Pons (tissue), 1 donor: ENCODE measurements at regions not wholly inside any gene's neighbourhood (a gene's known extent, or its start where the extent isn't known, plus 50 kb on each side); places are given as distances from the start of the nearest gene placed in this dataset.
"Not testable (repeated sequence)": the region's sequence is repeated elsewhere in the genome, so short reads cannot be mapped to it uniquely, and the experiment has no call there.

Source experiments
- DNase-seq: peaks from one replicate; pipeline ENCODE4 v3.0.0-alpha.2; 2016; ENCODE audit warnings: low spot score

- peak; percentile 33 for DNase-seq
These were observed 177.9 kb downstream of the TLE3 start for GRCh38 chr15:69919816-69920215.

DNA sequence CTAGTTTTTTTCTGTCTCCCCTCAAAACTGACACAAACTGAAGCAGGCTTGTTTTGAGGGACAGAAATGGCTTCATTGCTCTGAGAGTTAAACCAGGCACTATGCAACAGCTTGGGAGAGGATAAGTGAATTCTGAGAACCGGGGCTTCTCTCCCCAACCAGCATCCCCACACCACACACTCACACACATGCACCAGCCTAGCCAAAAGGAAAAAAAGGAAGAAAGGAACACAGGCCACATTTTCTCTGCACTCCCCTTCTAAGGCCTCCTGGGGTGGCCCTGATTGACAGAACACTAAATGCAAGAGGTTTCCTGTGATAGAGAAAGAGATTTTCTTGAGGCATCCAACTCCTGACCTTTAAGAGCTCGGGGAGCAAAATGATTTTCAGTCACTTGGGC lies 177.5 kb downstream of the TLE3 start:
- no peak for DNase-seq

DNA sequence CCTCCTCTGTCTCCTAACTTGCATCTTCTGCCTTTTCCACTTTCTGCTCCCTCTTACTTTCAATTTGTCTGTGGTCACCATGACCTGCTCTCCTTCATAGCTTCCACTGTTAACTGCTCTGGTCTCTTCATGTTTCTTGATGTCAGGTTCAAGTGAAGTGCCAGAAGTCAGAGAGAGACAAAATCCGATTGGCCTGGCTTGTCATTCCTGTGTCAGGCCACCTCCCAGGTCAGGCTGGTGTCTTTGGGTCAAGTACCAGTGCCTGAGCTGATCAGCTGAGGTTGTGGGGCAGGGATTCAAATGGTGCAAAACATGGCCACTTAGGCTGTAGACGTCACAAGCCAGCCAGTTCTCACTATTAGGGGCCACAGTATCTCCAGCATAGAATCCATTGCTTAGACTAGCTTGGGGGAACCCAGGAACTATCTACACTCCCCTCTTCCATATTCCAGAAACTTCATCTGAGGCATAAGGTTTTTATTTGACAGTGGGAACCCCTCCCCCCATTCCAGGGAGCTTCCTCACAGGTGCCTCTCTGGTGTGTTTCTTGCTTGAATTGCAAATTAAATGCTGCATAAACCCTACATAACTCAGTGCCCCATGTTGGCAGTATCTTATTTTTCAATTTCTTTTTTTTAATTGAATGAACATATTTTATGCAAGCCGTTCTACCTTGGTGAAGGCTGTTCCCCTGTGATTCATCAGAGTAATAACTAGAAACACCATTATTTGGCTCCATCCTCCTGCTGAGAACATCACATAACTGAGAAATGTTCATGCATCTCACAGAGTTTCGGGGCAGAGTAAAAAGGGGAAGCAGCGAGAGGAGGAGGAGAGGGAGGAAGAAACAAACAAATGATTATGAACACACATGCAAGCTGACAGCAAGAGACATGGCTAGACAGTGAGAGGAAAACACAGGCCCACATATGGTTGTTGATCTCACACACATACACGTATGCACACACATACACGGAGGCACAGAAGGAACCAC lies 175.8 kb downstream of the TLE3 start:
- DNase-seq, result no peak

- DNase-seq, result no peak
These were observed 173.2 kb downstream of the TLE3 start for GRCh38 chr15:69924531-69924930.

DNA sequence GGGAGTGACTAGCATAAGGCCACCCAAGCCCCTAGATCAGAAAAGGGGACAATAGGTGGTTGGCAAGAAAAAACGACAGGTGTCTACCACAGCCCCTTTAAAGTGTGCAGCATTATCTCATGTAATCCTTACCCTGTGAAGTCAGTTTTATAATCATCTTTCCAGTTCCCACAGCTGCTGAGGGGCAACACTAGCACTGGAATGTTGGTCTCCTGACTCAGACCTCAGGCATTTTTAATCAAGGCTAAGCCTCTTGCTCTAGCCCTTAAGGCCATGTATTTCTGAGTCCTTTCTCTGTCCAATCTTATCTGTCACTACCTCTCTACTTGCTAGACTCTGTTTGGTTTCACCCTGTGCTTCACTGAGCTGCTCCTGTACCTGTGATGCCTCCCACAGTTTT lies 171.7 kb downstream of the TLE3 start:
- DNase-seq, result no peak

DNA sequence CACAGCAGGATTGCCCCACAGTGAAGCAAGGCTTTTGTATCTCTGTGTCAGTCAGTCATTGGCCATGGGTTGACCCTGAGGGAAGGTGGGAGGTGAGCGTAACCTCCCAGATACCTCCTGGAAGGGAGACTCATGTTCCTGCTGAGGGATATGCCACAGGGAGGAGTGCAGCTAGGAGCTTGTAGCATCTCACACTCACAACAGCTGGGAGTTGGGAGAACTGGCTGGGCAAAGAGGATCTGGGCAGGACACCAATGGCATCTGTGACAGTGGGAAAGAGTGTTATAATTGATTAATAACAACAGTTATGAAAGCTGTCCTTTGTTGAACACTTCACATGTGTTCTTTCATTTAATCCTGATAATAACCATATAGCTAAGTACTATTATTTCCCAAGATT lies 171.0 kb downstream of the TLE3 start:
- no peak for DNase-seq

- DNase-seq, result not testable (repeated sequence)
These were observed 168.8 kb downstream of the TLE3 start for GRCh38 chr15:69928890-69929289.

DNA sequence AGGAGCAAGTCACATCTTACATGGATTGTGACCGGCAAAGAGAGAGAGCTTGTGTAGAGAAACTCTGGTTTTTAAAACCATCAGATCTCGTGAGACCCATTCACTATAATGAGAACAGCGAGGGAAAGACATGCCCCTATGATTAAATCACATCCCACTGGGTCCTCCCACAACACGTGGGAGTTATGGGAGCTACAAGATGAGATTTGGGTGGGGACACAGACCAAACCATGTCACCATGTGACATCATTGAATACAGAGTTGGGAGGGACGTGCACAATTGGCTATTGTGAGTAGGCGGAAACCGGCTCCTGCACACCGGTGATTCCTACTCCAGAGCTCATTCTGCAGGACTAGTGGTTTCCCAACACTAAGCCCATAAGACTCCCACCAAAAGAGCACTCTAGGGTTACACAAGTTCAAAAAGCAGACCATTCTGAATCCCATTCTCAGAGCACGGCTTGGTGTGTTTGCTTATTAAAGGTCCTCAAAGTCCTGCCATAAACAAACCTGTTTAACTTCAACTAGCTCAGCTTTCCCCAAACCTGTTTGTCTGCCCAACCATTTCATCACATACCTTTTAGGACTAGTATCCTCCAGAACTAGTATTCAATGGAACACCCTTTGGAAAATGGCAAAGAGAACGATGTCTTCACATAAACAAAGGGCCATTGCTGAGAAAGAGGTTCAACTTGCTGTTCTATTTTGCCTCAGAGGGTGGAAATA lies 167.6 kb downstream of the TLE3 start:
- DNase-seq, result no peak

DNA sequence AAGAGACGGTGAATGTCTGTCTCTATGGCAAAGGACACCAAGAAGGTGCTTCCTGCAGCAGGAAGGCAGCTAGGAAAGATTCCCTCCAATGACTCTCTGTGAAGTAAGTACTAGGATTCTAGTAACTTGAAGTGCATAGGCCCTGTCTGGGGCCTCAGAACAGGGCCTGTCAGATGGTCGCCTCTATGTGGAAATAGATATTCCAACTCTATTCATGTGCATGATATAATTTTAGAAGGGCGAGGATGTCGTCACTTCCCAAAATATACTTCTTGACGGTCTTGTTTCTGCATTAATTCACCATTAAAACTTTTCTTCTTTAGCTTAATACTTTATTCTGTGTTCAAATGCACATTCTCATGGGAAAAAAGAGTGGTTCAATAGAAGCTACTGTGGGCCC lies 167.0 kb downstream of the TLE3 start:
- DNase-seq, result no peak

GRCh38 chr15:69931156-69931555 lies 166.6 kb downstream of the TLE3 start:
- no peak for DNase-seq

GRCh38 chr15:69934607-69935006 lies 163.1 kb downstream of the TLE3 start:
- no peak for DNase-seq

DNA sequence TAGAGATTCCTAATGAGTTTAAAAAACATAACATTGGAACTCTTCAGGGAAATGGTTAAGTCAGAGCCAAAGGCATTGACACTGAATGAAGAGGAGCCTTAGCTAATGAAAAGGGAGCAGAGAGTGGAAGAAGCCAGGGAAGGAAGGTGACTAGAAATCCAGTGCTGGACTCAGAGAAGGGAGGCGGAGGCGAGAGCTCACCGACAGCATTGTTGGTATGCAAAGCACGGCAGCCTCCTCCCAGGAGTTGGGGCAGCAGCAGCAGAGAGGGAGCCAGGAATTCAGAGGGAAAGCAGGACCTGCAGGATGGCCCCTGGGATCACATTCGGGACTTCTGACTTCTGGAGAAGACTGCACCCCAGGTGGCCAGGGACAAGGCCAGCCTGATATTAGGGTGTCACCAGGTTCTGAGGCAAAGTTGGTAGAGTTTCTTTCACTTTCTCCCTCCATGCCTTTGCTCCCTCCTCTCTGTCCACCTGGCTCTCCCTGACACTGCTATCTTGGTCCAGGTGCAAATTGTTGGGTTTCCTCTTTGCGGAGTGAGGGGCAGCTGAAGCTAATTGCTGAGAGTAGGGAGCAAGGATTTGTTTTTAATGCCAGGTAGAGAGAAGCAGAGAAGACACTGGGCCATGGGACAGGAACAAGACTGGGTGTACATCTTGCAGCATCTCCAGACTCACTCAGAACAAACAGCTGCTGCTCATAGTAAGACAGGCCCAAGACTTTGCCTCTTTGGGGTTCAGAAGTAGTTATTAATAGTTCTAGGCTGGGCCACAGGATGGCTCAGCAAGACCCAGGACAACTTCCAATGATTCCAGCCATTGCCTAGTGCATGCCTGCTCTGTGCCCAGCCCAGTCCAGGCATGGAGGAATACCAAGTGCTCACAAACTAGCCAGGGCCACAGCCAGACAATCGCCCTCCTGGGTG lies 157.9 kb downstream of the TLE3 start:
- DNase-seq, result peak; percentile 42

- DNase-seq, result no peak
These were observed 157.0 kb downstream of the TLE3 start for GRCh38 chr15:69940441-69941300.

DNA sequence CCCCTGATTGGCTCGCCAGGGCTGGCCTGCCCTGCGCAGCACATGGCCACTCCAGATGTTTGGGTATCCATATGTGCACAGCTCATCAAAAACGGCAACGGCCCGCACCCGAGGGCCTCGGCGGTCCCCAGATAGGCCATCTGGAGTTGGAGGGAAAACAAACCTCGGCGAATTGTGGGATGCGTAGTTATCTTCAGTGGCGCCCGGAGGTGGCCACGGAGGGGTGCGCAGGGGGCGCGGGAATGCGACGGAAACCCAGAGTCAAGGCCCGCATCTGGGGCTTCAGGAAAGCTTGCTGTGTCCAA lies 156.5 kb downstream of the TLE3 start:
- no peak for DNase-seq

GRCh38 chr15:69941706-69942495 lies 155.8 kb downstream of the TLE3 start:
- DNase-seq, result no peak

DNA sequence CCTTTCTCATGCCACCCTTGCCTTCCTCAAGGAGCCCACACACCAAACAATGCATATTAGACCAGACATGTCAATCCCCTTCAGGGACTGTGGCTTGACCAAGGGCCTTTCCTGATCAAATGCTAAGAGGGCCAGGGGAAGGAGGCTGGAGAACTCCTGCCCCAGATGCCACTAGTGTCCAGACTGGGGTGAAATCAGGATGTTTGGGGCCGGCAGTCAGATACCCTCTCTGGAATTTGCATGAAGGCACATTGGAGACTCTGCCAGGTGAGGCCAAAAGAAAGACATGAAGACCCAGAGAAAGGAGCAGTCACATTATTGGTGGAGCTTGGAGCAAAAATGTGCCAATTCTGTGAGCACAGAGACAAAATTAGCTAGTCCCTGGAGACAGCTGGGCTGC lies 154.1 kb downstream of the TLE3 start:
- DNase-seq, result no peak

- DNase-seq, result no peak
These were observed 152.0 kb downstream of the TLE3 start for GRCh38 chr15:69945729-69946128.

GRCh38 chr15:69946870-69947269 lies 150.8 kb downstream of the TLE3 start:
- no peak for DNase-seq

- no peak for DNase-seq
These were observed 150.3 kb downstream of the TLE3 start for GRCh38 chr15:69947394-69947793.

DNA sequence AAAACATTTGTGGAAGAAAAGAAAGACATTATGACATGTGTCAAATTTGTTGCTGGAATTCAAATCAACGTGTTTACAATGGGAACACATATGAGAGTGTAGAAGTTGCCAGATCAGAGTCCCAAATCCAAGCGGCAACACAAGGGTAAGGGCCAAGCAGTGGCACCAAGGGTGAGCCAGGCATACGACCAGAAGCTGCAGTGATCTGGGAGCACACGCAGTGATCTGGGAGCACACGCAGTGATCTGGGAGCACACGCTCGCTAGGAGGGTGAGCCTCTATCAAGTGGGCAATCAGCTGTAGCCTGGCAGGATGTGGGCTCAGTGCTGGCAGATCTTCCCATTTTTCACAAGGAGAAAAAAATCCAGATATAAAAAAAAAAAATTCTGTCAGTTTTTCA lies 148.2 kb downstream of the TLE3 start:
- DNase-seq, result no peak
